CD4-positive, alpha-beta memory T cell (primary cell): ENCODE measurements at regions not wholly inside any gene's neighbourhood (a gene's known extent, or its start where the extent isn't known, plus 50 kb on each side); places are given as distances from the start of the nearest gene placed in this dataset.

ENCODE experiments used
- CTCF ChIA-PET: fragments of 350-600 bp; sonication (Branson Sonifier 250); formaldehyde crosslinking; loops from one replicate; lab custom pipeline; 2021; ENCODE audit warnings: inconsistent platforms; ENCODE audit not compliant: partially characterized antibody; lab: Charles Lee
- POLR2A ChIA-PET: fragments of 350-600 bp; sonication (Branson Sonifier 250); formaldehyde crosslinking; loops from one replicate; lab custom pipeline; 2021; ENCODE audit not compliant: partially characterized antibody; lab: Charles Lee
- DNase-seq, 5 donors: peaks; one replicate each; pipeline versions ENCODE4 v3.0.0 to v3.0.0-alpha.2; 2020 to 2022; ENCODE audit warnings: mixed read lengths in 1 of 5
- H3K27ac ChIP-seq: one replicate; pipeline ENCODE4 v1.7.0; 2013; ENCODE audit warnings: low read depth, low read length
- H3K27me3 ChIP-seq: 2 replicates; pipeline ENCODE4 v1.7.0; 2013; ENCODE audit warnings: mild to moderate bottlenecking, low read length, moderate library complexity; ENCODE audit not compliant: insufficient read depth
- H3K36me3 ChIP-seq: 2 replicates; pipeline ENCODE4 v1.7.0; 2013; ENCODE audit warnings: mild to moderate bottlenecking, low read length, moderate library complexity; ENCODE audit not compliant: insufficient read depth
- H3K4me1 ChIP-seq: 2 replicates; pipeline ENCODE4 v1.7.0; 2013; ENCODE audit warnings: mild to moderate bottlenecking, low read length, moderate library complexity; ENCODE audit not compliant: insufficient read depth
- H3K4me3 ChIP-seq, 2 donors: one replicate each; pipeline ENCODE4 v1.7.0; 2013; ENCODE audit warnings: low read length in 2 of 2, mild to moderate bottlenecking in 1 of 2
- H3K9me3 ChIP-seq, 2 donors: one replicate each; pipeline ENCODE4 v1.7.0; 2013; ENCODE audit warnings: low read length in 2 of 2, control low read depth in 1 of 2; ENCODE audit not compliant: control insufficient read depth in 1 of 2
- H3K27ac Mint-ChIP-seq, 7 donors: one replicate each; pipeline ENCODE4 v1.8.0; 2020 to 2021; ENCODE audit warnings: mixed read lengths in 7 of 7, mild to moderate bottlenecking in 6 of 7, inconsistent platforms in 3 of 7, moderate library complexity in 3 of 7
- H3K27me3 Mint-ChIP-seq, 2 donors: one replicate each; pipeline ENCODE4 v1.8.0; 2020 to 2021; ENCODE audit warnings: mixed read lengths in 2 of 2
- H3K36me3 Mint-ChIP-seq, 2 donors: one replicate each; pipeline ENCODE4 v1.8.0; 2020 to 2021; ENCODE audit warnings: mixed read lengths in 2 of 2, inconsistent platforms in 1 of 2, mild to moderate bottlenecking in 1 of 2
- H3K4me1 Mint-ChIP-seq, 4 donors: one replicate each; pipeline ENCODE4 v1.8.0; 2020 to 2021; ENCODE audit warnings: mixed read lengths in 4 of 4, mild to moderate bottlenecking in 1 of 4
- H3K4me3 Mint-ChIP-seq, 8 donors: one replicate each; pipeline ENCODE4 v1.8.0; 2020 to 2021; ENCODE audit warnings: mixed read lengths in 8 of 8, mild to moderate bottlenecking in 7 of 8, moderate library complexity in 6 of 8, inconsistent platforms in 3 of 8
- H3K9me3 Mint-ChIP-seq, 8 donors: one replicate each; pipeline ENCODE4 v1.8.0; 2020 to 2021; ENCODE audit warnings: mixed read lengths in 8 of 8, mild to moderate bottlenecking in 5 of 8, inconsistent platforms in 3 of 8, moderate library complexity in 1 of 8
- intact Hi-C: fragments of 100-400 bp; cut with micrococcal nuclease; formaldehyde crosslinking; loops from one replicate; pipeline ENCODE4 v1.15.1; 2023

DNA sequence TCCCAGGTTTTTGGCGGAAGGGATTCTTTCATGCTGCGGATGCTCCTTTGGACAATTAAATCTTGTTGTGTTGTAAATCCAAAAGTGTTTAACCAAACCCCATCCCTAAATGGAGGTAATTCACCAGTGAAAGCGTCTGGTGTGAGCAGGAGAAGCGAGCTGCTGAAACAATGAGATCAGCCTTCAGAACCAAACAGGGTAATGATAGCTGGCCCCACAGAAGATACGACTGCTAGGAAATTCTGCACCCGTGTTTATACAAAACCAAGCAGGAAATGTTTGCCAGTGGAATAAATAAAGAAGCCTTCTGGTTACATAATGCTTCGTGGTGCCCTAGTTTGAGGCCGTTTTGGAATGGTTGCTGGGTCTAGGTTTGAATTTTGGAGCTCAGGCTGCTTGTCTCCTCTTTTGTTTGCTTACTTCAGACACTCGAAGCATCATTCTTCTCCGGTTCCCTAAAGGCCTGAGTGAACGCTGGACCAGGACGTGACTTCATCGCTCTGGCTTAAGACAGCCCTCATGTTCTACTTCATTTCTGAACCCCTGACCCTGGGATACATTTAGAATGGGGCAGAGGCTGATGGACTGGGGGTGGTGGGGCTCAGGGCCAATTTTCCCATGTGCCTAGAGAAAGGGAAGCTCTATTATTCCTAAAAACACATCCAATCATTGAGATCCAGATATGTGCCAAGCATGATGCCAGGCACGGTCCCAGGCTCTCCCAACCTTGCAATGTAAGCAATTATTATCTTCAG is 61.6 kb upstream of the JAG1 start:
- Mint-ChIP-seq H3K27me3 (peaks cover 3% of the 10 kb centered on the region in 2 donors), H3K36me3 (no peaks in the 10 kb centered on the region), H3K4me3 (no peak overlapping the region), H3K4me1 (no peaks in the 10 kb centered on the region), H3K9me3 (peaks cover 0 to 3% (median 0%) of the 10 kb centered on the region in 8 donors), H3K27ac (no peak overlapping the region)
- intact Hi-C loops: no loop called here
- no peak for DNase-seq
- Histone ChIP-seq H3K9me3 (no peaks in the 10 kb centered on the region), H3K4me1 (no peaks in the 10 kb centered on the region), H3K27ac (no peak overlapping the region), H3K4me3 (no peak overlapping the region), H3K27me3 (no peaks in the 10 kb centered on the region), H3K36me3 (no peaks in the 10 kb centered on the region)
- ChIA-PET POLR2A (no interaction called here), CTCF (no interaction called here)

DNA sequence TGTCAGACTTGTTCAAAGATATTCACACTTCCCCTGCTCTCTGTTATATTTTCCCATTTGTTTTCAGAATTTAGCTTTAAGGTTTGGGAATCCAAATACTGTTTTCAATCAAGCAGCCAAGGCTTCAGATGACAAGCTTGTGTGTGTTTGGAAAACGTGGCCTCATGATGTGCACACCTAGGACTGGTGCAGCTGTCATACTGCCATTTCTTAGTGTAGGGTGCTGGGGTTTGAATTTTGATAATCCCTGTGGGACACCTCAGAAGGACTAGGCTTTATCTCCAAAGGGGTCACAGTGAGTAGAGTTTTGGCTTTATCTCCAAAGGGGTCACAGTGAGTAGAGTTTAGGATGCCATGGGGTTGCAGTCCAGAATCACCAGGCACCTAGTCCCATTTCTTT is 65.3 kb upstream of the JAG1 start:
- no peak for DNase-seq
- H3K4me1 ChIP-seq: no peaks in the 10 kb centered on the region
- no peaks in the 10 kb centered on the region for H3K36me3 ChIP-seq
- intact Hi-C loops: no loop called here
- no peak overlapping the region for H3K4me3 Mint-ChIP-seq
- POLR2A ChIA-PET: no interaction called here
- no peaks in the 10 kb centered on the region for H3K36me3 Mint-ChIP-seq
- no peak overlapping the region for H3K27ac Mint-ChIP-seq
- H3K4me3 ChIP-seq: no peak overlapping the region
- CTCF ChIA-PET: no interaction called here
- H3K27me3 Mint-ChIP-seq: peaks cover 3 to 5% of the 10 kb centered on the region in 2 donors
- H3K9me3 Mint-ChIP-seq: no peaks in the 10 kb centered on the region
- H3K4me1 Mint-ChIP-seq: no peaks in the 10 kb centered on the region
- no peaks in the 10 kb centered on the region for H3K27me3 ChIP-seq
- H3K9me3 ChIP-seq: no peaks in the 10 kb centered on the region
- H3K27ac ChIP-seq: no peak overlapping the region

DNA sequence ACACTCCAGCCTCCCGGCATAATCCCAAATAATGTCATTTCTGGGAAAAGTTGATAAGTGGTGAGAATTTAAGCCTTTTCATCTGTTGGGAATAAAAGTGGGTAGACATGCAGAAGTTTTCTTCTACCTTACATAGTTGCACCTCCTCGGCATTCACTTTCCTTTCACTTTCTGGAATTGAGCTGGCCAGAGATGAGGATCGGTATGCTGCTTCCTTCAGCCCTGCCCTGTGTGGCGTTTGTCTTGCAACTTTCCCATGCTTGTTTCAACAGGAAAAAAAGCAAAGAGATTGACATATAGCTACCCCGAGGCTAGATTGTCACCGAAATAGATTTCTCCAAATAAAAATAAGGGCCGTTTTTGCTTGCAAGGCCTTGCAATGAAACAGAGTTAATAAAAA is 65.8 kb upstream of the JAG1 start:
- Mint-ChIP-seq H3K36me3 (no peaks in the 10 kb centered on the region), H3K4me3 (no peak overlapping the region), H3K27me3 (peaks cover 3 to 5% of the 10 kb centered on the region in 2 donors), H3K27ac (no peak overlapping the region), H3K4me1 (no peaks in the 10 kb centered on the region), H3K9me3 (no peaks in the 10 kb centered on the region)
- no peaks in the 10 kb centered on the region for H3K27me3 ChIP-seq
- H3K36me3 ChIP-seq: no peaks in the 10 kb centered on the region
- POLR2A ChIA-PET: no interaction called here
- H3K4me1 ChIP-seq: no peaks in the 10 kb centered on the region
- CTCF ChIA-PET: no interaction called here
- intact Hi-C loops: no loop called here
- no peak overlapping the region for H3K27ac ChIP-seq
- no peak for DNase-seq
- H3K4me3 ChIP-seq: no peak overlapping the region
- no peaks in the 10 kb centered on the region for H3K9me3 ChIP-seq

DNA sequence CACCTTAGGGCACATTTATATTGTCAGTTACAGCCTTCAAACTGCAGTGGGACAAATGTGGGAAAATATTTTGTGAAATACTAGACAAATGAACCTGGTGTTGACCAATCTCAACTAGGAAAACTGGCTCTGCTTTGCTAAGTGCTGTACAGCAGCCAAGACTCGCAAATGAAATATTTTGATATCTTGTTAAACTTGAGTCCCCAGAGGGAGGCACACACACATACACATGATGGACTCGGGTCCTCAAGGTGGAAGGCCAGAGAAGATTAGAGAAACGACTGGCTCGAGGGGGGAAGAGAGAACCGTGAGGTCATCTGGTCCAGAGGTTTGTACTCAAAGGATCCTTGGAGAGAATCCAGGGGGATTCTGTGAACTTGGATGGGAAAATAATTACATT is 67.3 kb upstream of the JAG1 start:
- Mint-ChIP-seq H3K4me1 (no peaks in the 10 kb centered on the region), H3K36me3 (no peaks in the 10 kb centered on the region), H3K9me3 (no peaks in the 10 kb centered on the region), H3K27me3 (peaks cover 3 to 4% of the 10 kb centered on the region in 2 donors), H3K4me3 (no peak overlapping the region), H3K27ac (no peak overlapping the region)
- no peaks in the 10 kb centered on the region for H3K9me3 ChIP-seq
- no peaks in the 10 kb centered on the region for H3K4me1 ChIP-seq
- H3K27me3 ChIP-seq: no peaks in the 10 kb centered on the region
- no peak for DNase-seq
- no peak overlapping the region for H3K27ac ChIP-seq
- no peak overlapping the region for H3K4me3 ChIP-seq
- POLR2A ChIA-PET: no interaction called here
- no peaks in the 10 kb centered on the region for H3K36me3 ChIP-seq
- intact Hi-C loops: no loop called here
- CTCF ChIA-PET: no interaction called here

DNA sequence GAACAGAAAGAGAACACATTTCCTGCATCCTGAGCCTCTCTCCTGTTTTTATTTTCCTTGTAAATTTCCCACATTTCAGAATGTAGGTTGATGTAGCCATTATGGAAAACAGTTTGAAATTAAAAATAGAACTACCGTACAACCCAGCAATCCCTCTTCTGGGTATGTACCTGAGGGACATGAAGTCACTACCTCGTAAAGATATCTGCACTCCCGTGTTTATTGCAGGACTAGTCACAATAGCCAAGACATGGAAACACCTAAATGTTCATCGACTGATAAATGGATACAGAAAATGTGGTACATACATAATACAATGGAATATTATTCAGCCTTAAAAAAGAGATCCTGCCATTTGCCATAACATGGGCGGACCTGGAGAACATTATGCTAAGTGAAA is 72.0 kb upstream of the JAG1 start:
- Mint-ChIP-seq H3K27ac (no peak overlapping the region), H3K4me3 (no peak overlapping the region), H3K4me1 (no peaks in the 10 kb centered on the region), H3K9me3 (no peaks in the 10 kb centered on the region), H3K27me3 (peaks cover 1 to 2% of the 10 kb centered on the region in 2 donors), H3K36me3 (no peaks in the 10 kb centered on the region)
- CTCF ChIA-PET: no interaction called here
- H3K9me3 ChIP-seq: no peaks in the 10 kb centered on the region
- POLR2A ChIA-PET: no interaction called here
- no peaks in the 10 kb centered on the region for H3K36me3 ChIP-seq
- intact Hi-C loops: no loop called here
- no peaks in the 10 kb centered on the region for H3K4me1 ChIP-seq
- no peaks in the 10 kb centered on the region for H3K27me3 ChIP-seq
- no peak overlapping the region for H3K4me3 ChIP-seq
- H3K27ac ChIP-seq: no peak overlapping the region
- DNase-seq: no peak

DNA sequence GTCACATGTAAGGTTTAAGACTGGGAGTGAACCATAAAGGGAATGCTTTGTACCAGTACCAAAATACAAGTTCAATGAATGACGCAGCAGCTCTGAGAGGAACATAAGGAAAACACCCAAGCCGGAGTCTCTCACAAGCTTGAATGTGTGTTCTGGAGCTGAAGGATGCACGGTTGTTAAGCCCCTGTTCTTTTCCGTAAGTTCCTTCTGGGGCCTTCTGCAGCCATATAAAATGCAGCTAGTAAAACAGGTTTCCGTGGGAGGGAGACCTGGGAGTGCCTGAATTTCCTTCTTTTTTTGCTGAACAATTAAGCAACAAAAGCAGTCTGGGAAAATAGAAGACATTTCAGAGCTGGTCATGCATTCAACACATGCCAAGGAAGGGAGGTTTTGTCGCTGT is 73.2 kb upstream of the JAG1 start:
- Mint-ChIP-seq H3K4me1 (no peaks in the 10 kb centered on the region), H3K27ac (no peak overlapping the region), H3K9me3 (no peaks in the 10 kb centered on the region), H3K27me3 (peaks cover 1 to 2% of the 10 kb centered on the region in 2 donors), H3K4me3 (no peak overlapping the region), H3K36me3 (no peaks in the 10 kb centered on the region)
- Histone ChIP-seq H3K4me1 (no peaks in the 10 kb centered on the region), H3K4me3 (no peak overlapping the region), H3K9me3 (no peaks in the 10 kb centered on the region), H3K27me3 (no peaks in the 10 kb centered on the region), H3K27ac (no peak overlapping the region), H3K36me3 (no peaks in the 10 kb centered on the region)
- intact Hi-C loops: no loop called here
- ChIA-PET POLR2A (no interaction called here), CTCF (no interaction called here)
- DNase-seq: no peak

DNA sequence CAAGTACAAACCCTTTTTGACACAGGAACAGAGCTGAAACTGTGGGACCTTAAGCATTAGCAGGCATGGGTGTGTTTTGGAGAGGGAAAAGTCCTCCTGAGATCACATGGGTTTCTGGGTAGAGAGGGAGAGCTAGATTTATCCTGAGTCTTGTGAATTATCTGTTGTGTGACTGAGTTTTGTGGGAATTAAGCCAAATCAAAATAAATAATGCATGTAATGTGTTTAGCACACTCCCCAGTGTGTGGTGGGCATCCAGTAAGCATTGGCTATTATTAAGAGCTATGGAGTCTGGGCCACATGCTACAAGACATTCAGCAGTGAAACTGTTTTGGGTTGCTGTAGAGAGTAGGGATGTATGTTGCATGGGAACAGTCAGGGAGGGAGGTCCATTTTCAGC is 75.3 kb upstream of the JAG1 start:
- Histone ChIP-seq H3K27ac (no peak overlapping the region), H3K4me1 (no peaks in the 10 kb centered on the region), H3K4me3 (no peak overlapping the region), H3K36me3 (no peaks in the 10 kb centered on the region), H3K27me3 (no peaks in the 10 kb centered on the region), H3K9me3 (no peaks in the 10 kb centered on the region)
- Mint-ChIP-seq H3K27me3 (peaks cover 1 to 2% of the 10 kb centered on the region in 2 donors), H3K9me3 (no peaks in the 10 kb centered on the region), H3K4me1 (no peaks in the 10 kb centered on the region), H3K36me3 (no peaks in the 10 kb centered on the region), H3K27ac (no peak overlapping the region), H3K4me3 (no peak overlapping the region)
- ChIA-PET CTCF (no interaction called here), POLR2A (no interaction called here)
- intact Hi-C loops: no loop called here
- no peak for DNase-seq

DNA sequence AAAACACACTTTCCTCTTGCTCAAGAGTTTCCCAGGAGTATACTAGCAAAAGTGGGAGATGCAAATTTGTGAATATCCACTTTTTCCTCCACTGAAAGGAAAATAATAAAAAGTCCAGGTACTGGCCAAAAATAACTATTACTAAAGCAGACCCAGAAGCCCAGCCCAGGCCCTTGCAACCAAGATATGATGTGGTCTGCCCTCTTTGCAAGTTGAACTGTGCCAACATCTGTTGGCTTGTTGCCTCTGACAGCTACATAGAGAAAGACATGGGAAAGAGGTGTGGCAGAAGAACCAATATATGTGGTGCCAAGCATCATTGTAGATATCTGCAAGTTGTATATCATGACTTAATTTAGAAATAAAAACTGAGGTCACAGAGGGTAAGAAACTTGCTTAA is 78.4 kb upstream of the JAG1 start:
- Mint-ChIP-seq H3K9me3 (no peaks in the 10 kb centered on the region), H3K27ac (no peak overlapping the region), H3K27me3 (peaks cover 2 to 6% of the 10 kb centered on the region in 2 donors), H3K36me3 (no peaks in the 10 kb centered on the region), H3K4me3 (no peak overlapping the region), H3K4me1 (no peaks in the 10 kb centered on the region)
- H3K4me3 ChIP-seq: no peak overlapping the region
- H3K9me3 ChIP-seq: no peaks in the 10 kb centered on the region
- DNase-seq: no peak
- H3K27ac ChIP-seq: no peak overlapping the region
- H3K27me3 ChIP-seq: no peaks in the 10 kb centered on the region
- ChIA-PET CTCF (no interaction called here), POLR2A (no interaction called here)
- intact Hi-C loops: no loop called here
- H3K36me3 ChIP-seq: no peaks in the 10 kb centered on the region
- no peaks in the 10 kb centered on the region for H3K4me1 ChIP-seq
